Ovary (tissue), 7 donors: ENCODE measurements at regions not wholly inside any gene's neighbourhood (a gene's known extent, or its start where the extent isn't known, plus 50 kb on each side); places are given as distances from the start of the nearest gene placed in this dataset.
"Not testable (repeated sequence)": the region's sequence is repeated elsewhere in the genome, so short reads cannot be mapped to it uniquely, and the experiment has no call there.

Experiments
- DNase-seq, 5 donors: peaks; one replicate each; pipeline ENCODE4 v3.0.0-alpha.2; 2019 to 2020
- H3K27ac ChIP-seq, 2 donors: fragments of 200-600 bp; one replicate each; pipeline versions ENCODE4 v1.5.1 to v1.8.0; 2019 to 2022
- H3K27me3 ChIP-seq: fragments of 200-600 bp; one replicate; pipeline ENCODE4 v1.8.0; 2022
- H3K36me3 ChIP-seq: fragments of 200-600 bp; sonication (generic); one replicate; pipeline ENCODE4 v1.5.1; 2019
- H3K4me1 ChIP-seq: one replicate; pipeline ENCODE4 v1.8.1; 2013; ENCODE audit warnings: mild to moderate bottlenecking, moderate library complexity; ENCODE audit not compliant: insufficient read depth
- H3K4me3 ChIP-seq: fragments of 200-600 bp; sonication (generic); one replicate; pipeline ENCODE4 v1.5.1; 2017
- H3K9me3 ChIP-seq, 2 donors: fragments of 200-600 bp in 1 of 2; sonication (generic) in 1 of 2; one replicate each; pipeline versions ENCODE4 v1.5.1 to v1.8.1; 2013 to 2019; ENCODE audit warnings: mild to moderate bottlenecking in 1 of 2, moderate library complexity in 1 of 2
- EP300 ChIP-seq: sonication (generic); formaldehyde crosslinking; IDR thresholded peaks from one replicate; pipeline ENCODE4 v1.6.1; 2017; ENCODE audit warnings: antibody characterized with exemption
- POLR2A ChIP-seq: fragments of 450-650 bp; IDR thresholded peaks from one replicate; pipeline ENCODE4 v1.6.1; 2017; ENCODE audit warnings: antibody characterized with exemption, mild to moderate bottlenecking, moderate library complexity
- WGBS, 3 donors: extraction: QIAGEN DNeasy Blood & Tissue Kit in 1 of 3; methylation state at CpG; one replicate each; pipeline versions ENCODE4 v1.1.5 to v1.1.7; 2013 to 2017; 5-methylcytosine and 5-hydroxymethylcytosine counted together
- intact Hi-C, 4 donors: fragments of 100-400 bp; cut with DNase I; formaldehyde crosslinking; loops; one replicate each; pipeline versions ENCODE4 v1.11.0 to v1.15.1; 2022 to 2023
- TF ChIP-seq, protein P1 (sequence below), 3 donors: fragments of 450-650 bp in 2 of 3; fragments of 200-600 bp in 1 of 3; IDR thresholded peaks; one replicate each; pipeline versions ENCODE4 v1.5.1 to v1.8.0; 2016 to 2022; ENCODE audit warnings: antibody characterized with exemption in 3 of 3, mild to moderate bottlenecking in 1 of 3
- donor health status: DM: no; HTN: no; CAD: no; lungs with moderate emphysema.
- donor health status: DM: no; HTN: no; CAD: no.
- donor health status: Bipolar disorder and iron deficiency.
- donor health status: DM: no; HTN: no; CAD: no.
- donor health status: DM: yes; HTN: yes; CAD: no.

DNA sequence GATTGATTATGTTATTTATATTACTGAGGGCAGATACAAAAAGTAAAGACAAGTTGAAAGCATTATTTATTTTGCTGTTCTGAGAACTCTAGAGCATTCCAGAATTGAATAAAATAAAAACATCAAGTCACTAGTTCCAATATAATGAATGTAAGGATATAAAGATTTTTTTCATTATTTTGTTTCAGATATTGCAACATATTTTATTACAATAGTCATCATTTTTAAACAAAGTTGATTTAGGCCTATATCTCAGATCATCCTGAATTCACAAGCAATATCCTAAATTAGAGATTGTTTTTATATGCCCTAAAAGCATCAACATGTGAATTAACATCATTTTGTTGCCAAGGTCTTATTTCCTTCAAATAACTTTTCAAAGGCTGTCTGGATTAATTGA lies 535.6 kb upstream of the KCND2 start:
- TF ChIP-seq, protein P1, sequence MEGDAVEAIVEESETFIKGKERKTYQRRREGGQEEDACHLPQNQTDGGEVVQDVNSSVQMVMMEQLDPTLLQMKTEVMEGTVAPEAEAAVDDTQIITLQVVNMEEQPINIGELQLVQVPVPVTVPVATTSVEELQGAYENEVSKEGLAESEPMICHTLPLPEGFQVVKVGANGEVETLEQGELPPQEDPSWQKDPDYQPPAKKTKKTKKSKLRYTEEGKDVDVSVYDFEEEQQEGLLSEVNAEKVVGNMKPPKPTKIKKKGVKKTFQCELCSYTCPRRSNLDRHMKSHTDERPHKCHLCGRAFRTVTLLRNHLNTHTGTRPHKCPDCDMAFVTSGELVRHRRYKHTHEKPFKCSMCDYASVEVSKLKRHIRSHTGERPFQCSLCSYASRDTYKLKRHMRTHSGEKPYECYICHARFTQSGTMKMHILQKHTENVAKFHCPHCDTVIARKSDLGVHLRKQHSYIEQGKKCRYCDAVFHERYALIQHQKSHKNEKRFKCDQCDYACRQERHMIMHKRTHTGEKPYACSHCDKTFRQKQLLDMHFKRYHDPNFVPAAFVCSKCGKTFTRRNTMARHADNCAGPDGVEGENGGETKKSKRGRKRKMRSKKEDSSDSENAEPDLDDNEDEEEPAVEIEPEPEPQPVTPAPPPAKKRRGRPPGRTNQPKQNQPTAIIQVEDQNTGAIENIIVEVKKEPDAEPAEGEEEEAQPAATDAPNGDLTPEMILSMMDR (IDR thresholded peaks at IDR 0.05) = no peak
- TF ChIP-seq POLR2A (no peak), EP300 (no peak)
- Histone ChIP-seq H3K9me3 (no peaks in the 10 kb centered on the region), H3K4me1 (no peaks in the 10 kb centered on the region), H3K36me3 (no peaks in the 10 kb centered on the region), H3K27me3 (no peaks in the 10 kb centered on the region), H3K4me3 (no peak overlapping the region), H3K27ac (no peak overlapping the region)
- intact Hi-C loops = no loop called here
- DNase-seq = no peak

DNA sequence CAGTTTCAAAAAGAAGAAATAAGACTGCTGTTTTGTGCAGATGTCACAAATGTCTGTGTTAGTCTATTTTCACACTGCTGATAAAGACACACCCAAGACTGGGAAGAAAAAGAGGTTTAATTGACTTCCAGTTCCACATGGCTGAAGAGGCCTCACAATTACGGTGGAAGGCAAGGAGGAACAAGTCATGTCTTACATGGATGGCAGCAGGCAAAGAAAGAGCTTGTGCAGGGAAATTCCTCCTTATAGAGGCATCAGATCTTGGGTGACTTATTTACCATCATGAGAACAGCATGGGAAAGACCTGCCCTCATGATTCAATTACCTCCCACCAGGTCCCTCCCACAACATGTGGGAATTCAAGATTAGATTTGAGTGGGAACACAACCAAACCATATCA lies 527.7 kb upstream of the KCND2 start:
- H3K27ac ChIP-seq, DNase-seq, H3K4me1 ChIP-seq, H3K9me3 ChIP-seq, H3K27me3 ChIP-seq, H3K4me3 ChIP-seq, H3K36me3 ChIP-seq, intact Hi-C loops: not testable (repeated sequence)
- WGBS, 3 donors = 84 to 93% (median 93%) methylated on average over 1 of the region's 1 CpG

DNA sequence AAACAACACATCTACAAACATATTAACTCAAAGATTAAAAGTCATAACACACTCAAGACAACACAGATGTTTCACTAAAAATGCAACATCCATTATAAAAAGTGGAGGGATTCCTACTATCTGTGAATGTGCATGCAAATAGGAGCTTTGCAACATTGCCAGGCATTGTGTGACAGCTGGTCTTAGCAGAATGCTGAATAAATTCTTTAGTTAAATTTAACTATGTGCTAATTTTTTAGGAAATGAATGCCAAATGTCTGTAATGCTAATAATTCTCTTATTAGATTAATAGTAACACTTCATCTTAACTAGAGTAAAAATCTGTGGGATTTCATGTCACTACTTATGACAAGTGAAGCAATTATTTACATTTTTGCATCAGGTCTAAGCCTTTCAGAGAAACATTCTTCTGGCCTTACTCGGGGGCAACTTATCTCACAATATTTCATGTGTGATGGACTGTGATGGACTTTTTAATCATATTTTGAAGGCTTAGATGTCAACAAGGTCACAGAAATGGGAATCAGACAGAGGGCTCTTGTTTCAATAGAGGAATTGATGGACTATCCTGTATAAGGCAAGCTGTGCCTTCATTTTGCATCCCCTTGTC lies 524.6 kb upstream of the KCND2 start:
- Histone ChIP-seq H3K27me3 (no peaks in the 10 kb centered on the region), H3K36me3 (no peaks in the 10 kb centered on the region), H3K4me3 (no peak overlapping the region), H3K9me3 (no peaks in the 10 kb centered on the region), H3K27ac (no peak overlapping the region), H3K4me1 (no peaks in the 10 kb centered on the region)
- TF ChIP-seq POLR2A = no peak
- TF ChIP-seq, protein P1 (IDR thresholded peaks at IDR 0.05) = no peak
- TF ChIP-seq EP300 = no peak
- intact Hi-C loops = no loop called here
- no peak for DNase-seq
- 39 to 59% (median 40%) methylated on average over 1 of the region's 1 CpG for WGBS, 3 donors

DNA sequence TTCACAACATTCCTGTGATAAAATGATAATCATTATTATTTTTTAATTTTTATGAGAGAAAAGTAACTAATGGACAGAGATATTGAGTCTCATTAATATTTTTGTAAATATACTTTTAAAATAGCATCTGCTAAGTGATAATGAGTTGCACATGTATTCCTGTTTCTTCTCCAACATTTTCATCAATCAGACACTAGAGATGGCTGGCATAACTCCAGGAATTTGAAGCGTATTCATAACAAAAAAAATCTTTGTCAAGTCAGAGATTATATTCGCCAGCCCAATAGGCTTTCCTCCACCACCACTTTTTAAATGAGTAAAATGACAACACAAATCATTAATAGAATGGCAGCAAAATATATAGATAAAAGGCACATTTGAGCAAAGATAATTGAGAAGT lies 524.0 kb upstream of the KCND2 start:
- Histone ChIP-seq H3K36me3 (no peaks in the 10 kb centered on the region), H3K4me1 (no peaks in the 10 kb centered on the region), H3K9me3 (no peaks in the 10 kb centered on the region), H3K27me3 (no peaks in the 10 kb centered on the region), H3K4me3 (no peak overlapping the region), H3K27ac (no peak overlapping the region)
- DNase-seq = no peak
- WGBS, 3 donors = 40 to 46% (median 44%) methylated on average over 2 of the region's 2 CpGs
- TF ChIP-seq, protein P1 (IDR thresholded peaks at IDR 0.05) = no peak
- intact Hi-C loops = no loop called here

DNA sequence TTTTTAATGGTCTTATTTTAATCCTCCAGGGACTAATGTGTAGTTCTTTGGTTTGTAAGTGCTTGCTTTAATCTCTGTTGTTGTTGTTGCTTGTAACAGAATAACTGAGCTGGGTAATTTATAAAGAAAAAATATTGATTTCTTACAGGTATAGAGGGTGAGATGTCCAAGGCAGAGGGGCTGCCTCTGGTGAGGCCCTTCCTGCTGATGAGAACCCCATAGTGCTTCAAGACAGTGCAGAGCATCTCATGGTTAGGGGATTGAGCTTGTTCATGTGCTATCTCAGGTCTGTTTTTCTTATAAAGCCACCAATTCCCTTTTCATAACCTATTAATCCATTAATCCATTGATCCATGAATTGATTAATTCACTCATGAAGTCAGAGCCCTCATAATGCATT lies 516.3 kb upstream of the KCND2 start:
- Histone ChIP-seq H3K4me1 (no peaks in the 10 kb centered on the region), H3K27me3 (no peaks in the 10 kb centered on the region), H3K27ac (no peak overlapping the region), H3K36me3 (no peaks in the 10 kb centered on the region), H3K9me3 (no peaks in the 10 kb centered on the region), H3K4me3 (no peak overlapping the region)
- intact Hi-C loops = no loop called here
- no peak for DNase-seq
- TF ChIP-seq, protein P1 (IDR thresholded peaks at IDR 0.05) = no peak
- TF ChIP-seq POLR2A (no peak), EP300 (no peak)
